H9 (cell line): ENCODE measurements at regions not wholly inside any gene's neighbourhood (a gene's known extent, or its start where the extent isn't known, plus 50 kb on each side); places are given as distances from the start of the nearest gene placed in this dataset.
A peak's percentile ranks its signal among the peaks of the same experiment; 100 is the strongest.

Source experiments
- DNase-seq: peaks from one replicate; pipeline ENCODE4 v3.0.0-alpha.2; 2017
- H2AFZ ChIP-seq: one replicate; pipeline ENCODE4 v1.6.1; 2013; ENCODE audit warnings: mild to moderate bottlenecking, low read length, control low read depth, moderate library complexity
- H2AK5ac ChIP-seq: 2 replicates; pipeline ENCODE4 v1.6.1; 2013; ENCODE audit warnings: low read length, control low read depth, mixed read lengths; ENCODE audit not compliant: insufficient read length
- H2BK120ac ChIP-seq: one replicate; pipeline ENCODE4 v1.6.1; 2013; ENCODE audit warnings: low read depth, mild to moderate bottlenecking, low read length, control low read depth, inconsistent platforms; ENCODE audit not compliant: poor library complexity, severe bottlenecking
- H2BK12ac ChIP-seq: 2 replicates; pipeline ENCODE4 v1.6.1; 2013; ENCODE audit warnings: low read length, control low read depth, mixed read lengths, low read depth; ENCODE audit not compliant: insufficient read length
- H2BK15ac ChIP-seq: 2 replicates; pipeline ENCODE4 v1.6.1; 2013; ENCODE audit warnings: low read depth, low read length, control low read depth
- H2BK20ac ChIP-seq: one replicate; pipeline ENCODE4 v1.6.1; 2013; ENCODE audit warnings: low read depth, mild to moderate bottlenecking, low read length, control low read depth, inconsistent platforms; ENCODE audit not compliant: poor library complexity, severe bottlenecking
- H2BK5ac ChIP-seq: 2 replicates; pipeline ENCODE4 v1.6.1; 2013; ENCODE audit warnings: low read length, control low read depth, mixed read lengths; ENCODE audit not compliant: insufficient read length
- H3K14ac ChIP-seq: 2 replicates; pipeline ENCODE4 v1.6.1; 2013; ENCODE audit warnings: low read length, control low read depth; ENCODE audit not compliant: insufficient read depth
- H3K18ac ChIP-seq: 2 replicates; pipeline ENCODE4 v1.6.1; 2013; ENCODE audit warnings: low read depth, mild to moderate bottlenecking, mixed read lengths, low read length, control low read depth; ENCODE audit not compliant: insufficient read length
- H3K23ac ChIP-seq: 2 replicates; pipeline ENCODE4 v1.6.1; 2013; ENCODE audit warnings: low read length, control low read depth, mixed read lengths, low read depth; ENCODE audit not compliant: insufficient read length
- H3K23me2 ChIP-seq: 2 replicates; pipeline ENCODE4 v1.6.1; 2013; ENCODE audit warnings: low read depth, mild to moderate bottlenecking, mixed read lengths, low read length, control low read depth; ENCODE audit not compliant: insufficient read length, poor library complexity, severe bottlenecking
- H3K27ac ChIP-seq: 2 replicates; pipeline ENCODE4 v1.5.1; 2013; ENCODE audit warnings: low read length, control low read depth, mixed read lengths, low read depth; ENCODE audit not compliant: insufficient read length
- H3K27me3 ChIP-seq: 2 replicates; pipeline ENCODE4 v1.6.1; 2013; ENCODE audit warnings: low read length, control low read depth, inconsistent platforms; ENCODE audit not compliant: insufficient read depth
- H3K4ac ChIP-seq: 2 replicates; pipeline ENCODE4 v1.6.1; 2013; ENCODE audit warnings: low read depth, mild to moderate bottlenecking, control low read depth, inconsistent platforms, low read length, moderate library complexity
- H3K4me1 ChIP-seq: 2 replicates; pipeline ENCODE4 v1.6.1; 2013; ENCODE audit warnings: low read length, control low read depth, inconsistent platforms; ENCODE audit not compliant: insufficient read depth
- H3K4me2 ChIP-seq: 2 replicates; pipeline ENCODE4 v1.6.1; 2013; ENCODE audit warnings: low read length, control low read depth, mixed read lengths; ENCODE audit not compliant: insufficient read length, insufficient read depth
- H3K56ac ChIP-seq: 2 replicates; pipeline ENCODE4 v1.6.1; 2013; ENCODE audit warnings: low read depth, mild to moderate bottlenecking, mixed read lengths, low read length, control low read depth; ENCODE audit not compliant: insufficient read length
- H3K79me1 ChIP-seq: 2 replicates; pipeline ENCODE4 v1.6.1; 2013; ENCODE audit warnings: low read depth, mild to moderate bottlenecking, moderate library complexity, low read length, control low read depth, inconsistent platforms; ENCODE audit not compliant: insufficient read depth, poor library complexity, severe bottlenecking
- H3K79me2 ChIP-seq: 2 replicates; pipeline ENCODE4 v1.6.1; 2013; ENCODE audit warnings: low read length, control low read depth, inconsistent platforms; ENCODE audit not compliant: insufficient read depth
- H3K9ac ChIP-seq: 2 replicates; pipeline ENCODE4 v1.6.1; 2013; ENCODE audit warnings: low read length, control low read depth, mixed read lengths; ENCODE audit not compliant: insufficient read length; ENCODE audit errors: extremely low read depth
- H3K9me3 ChIP-seq: one replicate; pipeline ENCODE4 v1.6.1; 2013; ENCODE audit warnings: low read depth, low read length, inconsistent platforms; ENCODE audit not compliant: control insufficient read depth
- H3T11ph ChIP-seq: one replicate; pipeline ENCODE4 v1.6.1; 2013; ENCODE audit warnings: mild to moderate bottlenecking, low read length, control low read depth, inconsistent platforms
- H4K20me1 ChIP-seq: one replicate; pipeline ENCODE4 v1.6.1; 2013; ENCODE audit not compliant: control insufficient read depth, insufficient read length, insufficient read depth
- H4K5ac ChIP-seq: 2 replicates; pipeline ENCODE4 v1.6.1; 2013; ENCODE audit warnings: low read depth, mild to moderate bottlenecking, mixed read lengths, low read length, control low read depth; ENCODE audit not compliant: insufficient read length
- H4K8ac ChIP-seq: replicated peaks from 2 replicates; pipeline ENCODE4 v1.6.1; 2013; ENCODE audit warnings: low read length, control low read depth, mixed read lengths, low read depth; ENCODE audit not compliant: insufficient read length
- H4K91ac ChIP-seq: 2 replicates; pipeline ENCODE4 v1.6.1; 2013; ENCODE audit warnings: low read depth, mild to moderate bottlenecking, moderate library complexity, mixed read lengths, low read length, control low read depth; ENCODE audit not compliant: insufficient read length
- H3K27ac Mint-ChIP-seq, 3 experiments: 2 replicates in 2 of 3; 3 replicates in 1 of 3; pipeline ENCODE4 v1.8.0; 2020 to 2021; ENCODE audit warnings: mixed read lengths in 3 of 3, mild to moderate bottlenecking in 1 of 3, moderate library complexity in 1 of 3
- H3K27me3 Mint-ChIP-seq: 2 replicates; pipeline ENCODE4 v1.8.0; 2021; ENCODE audit warnings: low read depth, mild to moderate bottlenecking, moderate library complexity, mixed read lengths
- H3K36me3 Mint-ChIP-seq, 3 experiments: 2 replicates in 2 of 3; 3 replicates in 1 of 3; pipeline ENCODE4 v1.8.0; 2020 to 2021; ENCODE audit warnings: low read depth in 3 of 3, mixed read lengths in 3 of 3; ENCODE audit not compliant: insufficient read depth in 1 of 3
- H3K4me1 Mint-ChIP-seq, 2 experiments: 2 replicates each; pipeline ENCODE4 v1.8.0; 2020; ENCODE audit warnings: mixed read lengths in 2 of 2
- H3K4me3 Mint-ChIP-seq, 2 experiments: 2 replicates in 1 of 2; 3 replicates in 1 of 2; pipeline ENCODE4 v1.8.0; 2020 to 2021; ENCODE audit warnings: mild to moderate bottlenecking in 2 of 2, mixed read lengths in 2 of 2, moderate library complexity in 1 of 2
- H3K9me3 Mint-ChIP-seq, 2 experiments: 2 replicates in 1 of 2; 3 replicates in 1 of 2; pipeline ENCODE4 v1.8.0; 2020; ENCODE audit warnings: mild to moderate bottlenecking in 2 of 2, mixed read lengths in 2 of 2, moderate library complexity in 1 of 2
- CTCF ChIP-seq: fragments of 200-600 bp; sonication (generic); conservative IDR thresholded peaks from 3 replicates; pipeline ENCODE4 v1.8.0; 2021; ENCODE audit warnings: antibody characterized with exemption, mild to moderate bottlenecking
- WGBS: extraction: QIAGEN DNeasy Blood & Tissue Kit; methylation state at CpG from one replicate; pipeline ENCODE4 v1.1.7; 2013; ENCODE audit warnings: missing lambda C conversion rate, low lambda C conversion rate, mixed read lengths; ENCODE audit not compliant: insufficient read length; ENCODE audit errors: extremely low coverage; 5-methylcytosine and 5-hydroxymethylcytosine counted together

GRCh38 chr11:119472856-119473222 is 49.9 kb upstream of the THY1 start:
- H2BK5ac ChIP-seq, result no peak overlapping the region
- no peaks in the 10 kb centered on the region for H3K27me3 ChIP-seq
- no peaks in the 10 kb centered on the region for H3K23me2 ChIP-seq
- H4K5ac ChIP-seq, result no peak overlapping the region
- H3T11ph ChIP-seq, result no peak overlapping the region
- no peak overlapping the region for H3K4me3 Mint-ChIP-seq
- no peak overlapping the region for H2BK15ac ChIP-seq
- no peak overlapping the region for H3K4me2 ChIP-seq
- no peak overlapping the region for H3K23ac ChIP-seq
- H3K9ac ChIP-seq, result no peak overlapping the region
- H3K9me3 Mint-ChIP-seq, result no peaks in the 10 kb centered on the region
- no peaks in the 10 kb centered on the region for H4K20me1 ChIP-seq
- no peaks in the 10 kb centered on the region for H3K36me3 Mint-ChIP-seq
- no peak overlapping the region for H4K91ac ChIP-seq
- no peak overlapping the region for H2BK20ac ChIP-seq
- H2AFZ ChIP-seq, result no peak overlapping the region
- no peaks in the 10 kb centered on the region for H3K9me3 ChIP-seq
- peaks cover 14 to 22% of the 10 kb centered on the region in 2 experiments for H3K4me1 Mint-ChIP-seq
- no CpG with 5 or more reads among the region's 14 CpGs for WGBS
- H2BK12ac ChIP-seq, result no peak overlapping the region
- H4K8ac ChIP-seq, result no peak overlapping the region
- TF ChIP-seq CTCF, result no peak
- no peaks in the 10 kb centered on the region for H3K79me1 ChIP-seq
- H3K14ac ChIP-seq, result no peak overlapping the region
- no peak overlapping the region for H3K4ac ChIP-seq
- H3K27ac ChIP-seq, result no peak overlapping the region
- no peak overlapping the region for H2AK5ac ChIP-seq
- peak overlapping the region in 1 of 3 experiments; percentile 66; a peak in 1 of 7 replicates for H3K27ac Mint-ChIP-seq
- H3K4me1 ChIP-seq, result peaks cover 3% of the 10 kb centered on the region; the same call in 1 of the 2 replicates
- H3K79me2 ChIP-seq, result no peaks in the 10 kb centered on the region
- H3K27me3 Mint-ChIP-seq, result peaks cover 16% of the 10 kb centered on the region
- no peak overlapping the region for H3K18ac ChIP-seq
- no peak overlapping the region for H3K56ac ChIP-seq
- no peak overlapping the region for H2BK120ac ChIP-seq
- no peak for DNase-seq
